ENCODE measurements at regions not wholly inside any gene's neighbourhood (a gene's known extent, or its start where the extent isn't known, plus 50 kb on each side); places are given as distances from the start of the nearest gene placed in this dataset.

GRCh38 chr1:237975376-237975775 lies 84.7 kb upstream of the ZP4 start:
- ChIA-PET CTCF (no interaction called here), POLR2A (no interaction called here)
- DNase-seq (ENCODE audit: low read depth in 1 of 2, low spot score in 1 of 2), result no peak
- Histone ChIP-seq H3K4me3 (no peak overlapping the region), H3K27ac (no peak overlapping the region), H3K4me1 (no peaks in the 10 kb centered on the region), H3K9me3 (no peaks in the 10 kb centered on the region), H3K4me2 (no peak overlapping the region)
- no peak for ATAC-seq
- TF ChIP-seq PHF8 (IDR thresholded peaks at IDR 0.05; ENCODE audit: borderline replicate concordance, low read depth) (no peak), TP53 (CRISPR knock-in tag; IDR thresholded peaks at IDR 0.05) (no peak), FOXS1 (CRISPR knock-in tag; IDR thresholded peaks at IDR 0.05) (no peak), RAD21 (conservative IDR thresholded peaks at IDR 0.05 in 1 of 2, IDR thresholded peaks at IDR 0.05 in 1 of 2) (no peak), CBX8 (IDR thresholded peaks at IDR 0.05) (no peak), NPAS2 (CRISPR knock-in tag; IDR thresholded peaks at IDR 0.05; ENCODE audit: borderline replicate concordance) (no peak), CHD4 (IDR thresholded peaks at IDR 0.05; ENCODE audit: borderline replicate concordance) (no peak), HDAC2 (IDR thresholded peaks at IDR 0.05) (no peak), PBX3 (IDR thresholded peaks at IDR 0.05) (no peak), ZFP36 (IDR thresholded peaks at IDR 0.05; ENCODE audit: borderline replicate concordance, partially characterized antibody) (no peak), FOSB (CRISPR knock-in tag; IDR thresholded peaks at IDR 0.05) (no peak), NR3C1 (IDR thresholded peaks at IDR 0.05) (no peak), USF2 (IDR thresholded peaks at IDR 0.05) (no peak), POLR2A (IDR thresholded peaks at IDR 0.05; ENCODE audit: low read length) (no peak)
- no peak for FAIRE-seq

- ChIA-PET POLR2A (no interaction called here), CTCF (no interaction called here)
- Histone ChIP-seq H3K9me3 (no peaks in the 10 kb centered on the region), H3K4me2 (no peak overlapping the region), H3K27ac (no peak overlapping the region), H3K4me1 (no peaks in the 10 kb centered on the region), H3K4me3 (no peak overlapping the region)
- DNase-seq (ENCODE audit: low read depth in 1 of 2, low spot score in 1 of 2) (no peak), ATAC-seq (no peak), FAIRE-seq (no peak)
- TF ChIP-seq NPAS2 (CRISPR knock-in tag; IDR thresholded peaks at IDR 0.05; ENCODE audit: borderline replicate concordance) (no peak), PBX3 (IDR thresholded peaks at IDR 0.05) (no peak), KDM1A (IDR thresholded peaks at IDR 0.05; ENCODE audit: low read depth) (no peak), MAZ (IDR thresholded peaks at IDR 0.05; ENCODE audit: borderline replicate concordance, low read depth, low read length) (no peak), HOXA7 (CRISPR knock-in tag; IDR thresholded peaks at IDR 0.05) (no peak), RFX5 (IDR thresholded peaks at IDR 0.05) (no peak), BCL3 (IDR thresholded peaks at IDR 0.05) (no peak), EHMT2 (IDR thresholded peaks at IDR 0.05; ENCODE audit: low read depth) (no peak), NFE2L2 (conservative IDR thresholded peaks at IDR 0.05; ENCODE audit: low read length) (no peak), JUNB (IDR thresholded peaks at IDR 0.05) (no peak), JUN (IDR thresholded peaks at IDR 0.05) (no peak), MAX (IDR thresholded peaks at IDR 0.05) (no peak), SMC3 (IDR thresholded peaks at IDR 0.05) (no peak), ZSCAN20 (CRISPR knock-in tag; IDR thresholded peaks at IDR 0.05) (no peak)
- 6% methylated on average over 4 of the region's 4 CpGs for WGBS (ENCODE audit: missing lambda C conversion rate)
Observed at GRCh38 chr1:237972186-237972585, 81.5 kb upstream of the ZP4 start.
